ENCODE measurements at regions not wholly inside any gene's neighbourhood (a gene's known extent, or its start where the extent isn't known, plus 50 kb on each side); places are given as distances from the start of the nearest gene placed in this dataset.

DNA sequence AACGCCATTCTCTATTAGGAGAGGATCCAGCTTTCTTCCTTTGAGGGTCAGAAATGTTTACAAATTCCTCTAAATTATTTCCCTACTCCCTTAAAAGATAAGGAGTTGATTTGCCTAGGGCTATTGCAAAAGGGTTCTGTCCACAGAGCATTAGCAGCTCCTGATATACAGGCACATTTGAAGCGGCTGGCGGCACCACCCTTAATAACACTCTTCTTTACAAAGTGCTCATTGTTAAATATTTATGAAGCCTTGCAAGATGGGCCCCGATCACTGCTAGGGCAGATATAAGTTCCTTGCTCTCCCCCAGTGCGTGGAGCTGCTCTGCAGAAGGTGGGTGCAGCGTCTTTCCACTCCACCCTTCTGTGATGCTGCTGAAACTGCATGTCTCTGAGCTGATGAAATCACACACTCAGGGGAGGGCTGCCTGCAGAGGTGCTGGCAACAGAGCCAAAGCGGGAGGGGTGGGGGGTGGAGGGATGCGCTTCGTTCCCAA lies 116.7 kb upstream of the NTM start:
- H3K4me1 ChIP-seq (ENCODE audit: control insufficient read depth in 5 of 5, insufficient read depth in 5 of 5, low read length in 5 of 5) = peaks cover 0 to 12% (median 0%) of the 10 kb centered on the region in 5 donors
- H3K4me3 ChIP-seq = no peak overlapping the region
- no peaks in the 10 kb centered on the region for H3K9me3 ChIP-seq (ENCODE audit: control insufficient read depth in 4 of 4, insufficient read depth in 3 of 4, low read length in 3 of 4)
- peak; percentile 49 to 70 (median 64) for DNase-seq
- H3K27ac ChIP-seq (ENCODE audit: low read depth in 1 of 2, low read length in 1 of 2) = no peak overlapping the region
- peak; percentile 11 for ATAC-seq (ENCODE audit: insufficient read depth, low FRiP score)
- peaks cover 0 to 9% (median 5%) of the 10 kb centered on the region in 3 donors for H3K27me3 ChIP-seq (ENCODE audit: control insufficient read depth in 3 of 3, insufficient read depth in 3 of 3, low read length in 2 of 3)
- H3K36me3 ChIP-seq (ENCODE audit: control insufficient read depth in 4 of 4, insufficient read depth in 4 of 4, low read length in 4 of 4) = no peaks in the 10 kb centered on the region
- 15 to 20% methylated on average over 9 of the region's 9 CpGs for WGBS, 2 donors
- no peak for TF ChIP-seq CTCF (IDR thresholded peaks at IDR 0.05; ENCODE audit: control extremely low read depth, extremely low read depth)
- no peak overlapping the region for H3K9ac ChIP-seq (ENCODE audit: insufficient read depth in 1 of 2, low read length in 2 of 2)

DNA sequence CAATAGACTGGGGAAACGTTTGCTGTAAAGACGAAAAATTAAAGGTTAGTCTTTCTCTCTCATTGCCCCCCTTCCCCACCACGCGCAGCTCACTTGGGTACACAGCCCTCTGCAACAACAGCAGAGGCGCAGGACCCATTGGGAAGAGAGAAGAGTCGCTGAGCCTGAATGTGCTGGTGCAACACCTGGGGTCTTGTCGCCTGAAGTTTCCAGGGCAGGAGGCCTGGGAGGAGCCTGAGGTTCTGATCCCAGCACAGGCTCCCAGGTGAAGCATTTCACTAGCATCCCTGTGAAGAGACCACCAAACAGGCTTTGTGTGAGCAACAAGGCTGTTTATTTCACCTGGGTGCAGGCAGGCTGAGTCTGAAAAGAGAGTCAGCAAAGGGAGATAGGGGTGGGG lies 116.2 kb upstream of the NTM start:
- Histone ChIP-seq H3K4me3 (no peak overlapping the region), H3K27ac (ENCODE audit: low read depth in 1 of 2, low read length in 1 of 2) (no peak overlapping the region), H3K4me1 (ENCODE audit: control insufficient read depth in 5 of 5, insufficient read depth in 5 of 5, low read length in 5 of 5) (peaks cover 0 to 12% (median 0%) of the 10 kb centered on the region in 5 donors), H3K9me3 (ENCODE audit: control insufficient read depth in 4 of 4, insufficient read depth in 3 of 4, low read length in 3 of 4) (no peaks in the 10 kb centered on the region), H3K9ac (ENCODE audit: insufficient read depth in 1 of 2, low read length in 2 of 2) (no peak overlapping the region), H3K36me3 (ENCODE audit: control insufficient read depth in 4 of 4, insufficient read depth in 4 of 4, low read length in 4 of 4) (no peaks in the 10 kb centered on the region), H3K27me3 (ENCODE audit: control insufficient read depth in 3 of 3, insufficient read depth in 3 of 3, low read length in 2 of 3) (peaks cover 0 to 9% (median 5%) of the 10 kb centered on the region in 3 donors)
- ATAC-seq (ENCODE audit: insufficient read depth, low FRiP score) (no peak), DNase-seq (no peak)
- WGBS, 2 donors = 27 to 52% methylated on average over 7 of the region's 7 CpGs
- no peak for TF ChIP-seq CTCF (IDR thresholded peaks at IDR 0.05; ENCODE audit: control extremely low read depth, extremely low read depth)

- TF ChIP-seq CTCF (IDR thresholded peaks at IDR 0.05; ENCODE audit: control extremely low read depth, extremely low read depth) = no peak
- DNase-seq (no peak), ATAC-seq (ENCODE audit: insufficient read depth, low FRiP score) (no peak)
- H3K9me3 ChIP-seq (ENCODE audit: control insufficient read depth in 4 of 4, insufficient read depth in 3 of 4, low read length in 3 of 4) = peaks cover 0 to 3% (median 0%) of the 10 kb centered on the region in 4 donors
- peaks cover 0 to 8% (median 0%) of the 10 kb centered on the region in 5 donors for H3K4me1 ChIP-seq (ENCODE audit: control insufficient read depth in 5 of 5, insufficient read depth in 5 of 5, low read length in 5 of 5)
- no peaks in the 10 kb centered on the region for H3K36me3 ChIP-seq (ENCODE audit: control insufficient read depth in 4 of 4, insufficient read depth in 4 of 4, low read length in 4 of 4)
- H3K27me3 ChIP-seq (ENCODE audit: control insufficient read depth in 3 of 3, insufficient read depth in 3 of 3, low read length in 2 of 3) = peaks cover 0 to 3% (median 0%) of the 10 kb centered on the region in 3 donors
- H3K4me3 ChIP-seq = no peak overlapping the region
- 61 to 64% methylated on average over 5 of the region's 5 CpGs for WGBS, 2 donors
- H3K9ac ChIP-seq (ENCODE audit: insufficient read depth in 1 of 2, low read length in 2 of 2) = no peak overlapping the region
- H3K27ac ChIP-seq (ENCODE audit: low read depth in 1 of 2, low read length in 1 of 2) = no peak overlapping the region
These were observed 96.2 kb upstream of the NTM start for GRCh38 chr11:131274233-131274632.

DNA sequence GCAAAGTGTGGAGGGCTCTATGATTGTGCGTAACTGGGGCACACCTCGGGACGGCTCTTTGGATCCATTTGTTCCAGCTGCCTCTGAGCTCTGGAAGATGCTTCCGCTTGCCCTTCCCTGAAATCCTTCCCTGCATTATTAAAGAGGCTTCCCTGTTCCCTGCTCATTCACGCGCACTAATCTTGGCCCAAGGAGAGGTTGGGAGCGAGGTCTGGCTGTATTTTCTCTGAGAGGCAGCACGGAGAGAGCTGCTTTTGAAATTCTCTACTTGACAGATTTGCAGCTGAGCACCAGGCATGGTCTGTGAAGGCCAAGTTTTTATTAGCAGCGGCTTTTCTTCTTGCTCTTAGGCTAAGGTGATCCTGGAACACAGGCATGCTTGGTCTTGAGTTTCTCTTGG lies 94.8 kb upstream of the NTM start:
- ATAC-seq (ENCODE audit: insufficient read depth, low FRiP score) = no peak
- peaks cover 0 to 8% (median 0%) of the 10 kb centered on the region in 4 donors for H3K9me3 ChIP-seq (ENCODE audit: control insufficient read depth in 4 of 4, insufficient read depth in 3 of 4, low read length in 3 of 4)
- whole genome bisulfite sequencing, 2 donors = 79 to 87% methylated on average over 9 of the region's 9 CpGs

More for the DNA sequence above, 94.8 kb upstream of the NTM start:
- peaks cover 0 to 8% (median 0%) of the 10 kb centered on the region in 5 donors for H3K4me1 ChIP-seq (ENCODE audit: control insufficient read depth in 5 of 5, insufficient read depth in 5 of 5, low read length in 5 of 5)
- peaks cover 0 to 3% (median 0%) of the 10 kb centered on the region in 3 donors for H3K27me3 ChIP-seq (ENCODE audit: control insufficient read depth in 3 of 3, insufficient read depth in 3 of 3, low read length in 2 of 3)
- H3K4me3 ChIP-seq = no peak overlapping the region
- H3K36me3 ChIP-seq (ENCODE audit: control insufficient read depth in 4 of 4, insufficient read depth in 4 of 4, low read length in 4 of 4) = no peaks in the 10 kb centered on the region
- no peak overlapping the region for H3K27ac ChIP-seq (ENCODE audit: low read depth in 1 of 2, low read length in 1 of 2)
- TF ChIP-seq CTCF (IDR thresholded peaks at IDR 0.05; ENCODE audit: control extremely low read depth, extremely low read depth) = no peak
- H3K9ac ChIP-seq (ENCODE audit: insufficient read depth in 1 of 2, low read length in 2 of 2) = no peak overlapping the region
- no peak for DNase-seq
